ENCODE measurements at regions not wholly inside any gene's neighbourhood (a gene's known extent, or its start where the extent isn't known, plus 50 kb on each side); places are given as distances from the start of the nearest gene placed in this dataset.
"Not testable (repeated sequence)": the region's sequence is repeated elsewhere in the genome, so short reads cannot be mapped to it uniquely, and the experiment has no call there.

DNA sequence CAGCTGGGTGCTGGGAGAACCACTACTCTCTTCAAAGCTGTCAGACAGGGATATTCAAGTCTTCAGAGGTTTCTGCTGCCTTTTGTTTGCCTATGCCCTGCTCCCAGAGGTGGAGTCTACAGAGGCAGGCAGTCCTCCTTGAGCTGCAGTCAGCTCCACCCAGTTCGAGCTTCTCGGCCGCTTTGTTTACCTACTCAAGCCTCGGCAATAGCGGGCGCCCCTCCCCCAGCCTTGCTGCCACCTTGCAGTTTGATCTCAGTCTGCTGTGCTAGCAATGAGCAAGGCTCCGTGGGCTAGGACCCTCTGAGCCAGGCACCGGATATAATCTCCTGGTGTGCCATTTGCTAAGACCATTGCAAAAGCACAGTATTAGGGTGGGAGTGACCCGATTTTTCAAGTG lies 106.8 kb upstream of the VGLL3 start:
- ATAC-seq; in situ Hi-C loops (cut with MboI); H3K4me2 ChIP-seq (ENCODE audit: insufficient read depth, low read length); BruUV-seq (replicated peaks); H3K9me1 ChIP-seq (ENCODE audit: control insufficient read depth, insufficient read depth, low read length); H3K9me3 ChIP-seq (replicated peaks; ENCODE audit: control insufficient read depth, insufficient read depth, low read depth, low read length); H3K9ac ChIP-seq (ENCODE audit: insufficient read depth in 1 of 2, low read depth in 2 of 2, low read length in 2 of 2); DNase-seq (ENCODE audit: extremely low read depth in 1 of 4, low spot score in 3 of 4); H3K36me3 ChIP-seq (ENCODE audit: control insufficient read depth, insufficient read depth, low read length); H4K20me1 ChIP-seq (replicated peaks; ENCODE audit: control insufficient read depth, insufficient read depth, low read length); H3K27ac ChIP-seq (ENCODE audit: extremely low read depth, low read depth, low read length); H2AFZ ChIP-seq (ENCODE audit: low read depth, low read length); H3K4me1 ChIP-seq (replicated peaks in 1 of 2; ENCODE audit: control insufficient read depth in 2 of 2, insufficient read depth in 2 of 2, low read length in 2 of 2); H3K79me2 ChIP-seq (ENCODE audit: control insufficient read depth, insufficient read depth, low read length); H3K27me3 ChIP-seq (ENCODE audit: control insufficient read depth in 2 of 2, insufficient read depth in 2 of 2, low read length in 2 of 2); POLR2A ChIA-PET; FAIRE-seq; intact Hi-C loops (cut with micrococcal nuclease); CTCF ChIA-PET (ENCODE audit: low intra/inter-chr PET ratio); H3K4me3 ChIP-seq: not testable (repeated sequence)
- TF ChIP-seq FOXJ2 (tag; IDR thresholded peaks at IDR 0.05), result peak; percentile 44; the same call in 1 of the 2 replicates
- 2% methylated on average over 8 of the region's 9 CpGs for WGBS (ENCODE audit: insufficient coverage, low coverage, missing lambda C conversion rate)

DNA sequence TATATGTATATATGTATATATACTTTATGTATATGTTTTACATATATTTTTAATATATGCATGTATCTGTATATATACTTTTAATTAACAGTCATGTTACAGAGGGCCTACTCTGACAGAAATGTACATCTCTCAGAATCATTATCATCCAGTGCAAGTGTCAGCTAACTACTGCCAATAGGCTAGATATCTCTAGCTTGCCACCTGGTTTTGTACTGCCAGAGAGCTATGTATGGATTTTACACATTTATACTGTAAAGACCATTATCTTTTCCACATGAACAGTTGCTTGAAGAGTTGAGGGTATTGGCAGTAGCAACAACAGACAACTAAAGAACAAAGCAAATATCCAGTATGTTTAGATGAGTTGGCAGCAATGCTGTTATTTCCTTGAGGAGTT lies 99.7 kb upstream of the VGLL3 start:
- CTCF ChIA-PET (ENCODE audit: low intra/inter-chr PET ratio), result no interaction called here
- POLR2A ChIA-PET, result no interaction called here
- TF ChIP-seq YBX1 (IDR thresholded peaks at IDR 0.05) (no peak), ZNF785 (CRISPR knock-in tag; IDR thresholded peaks at IDR 0.05) (no peak), NR2C2 (CRISPR knock-in tag; IDR thresholded peaks at IDR 0.05) (no peak), NR2C2 (tag; IDR thresholded peaks at IDR 0.05) (no peak), MBD2 (IDR thresholded peaks at IDR 0.05; ENCODE audit: borderline replicate concordance, low read depth) (no peak), LARP7 (IDR thresholded peaks at IDR 0.05) (no peak), U2AF1 (optimal IDR thresholded peaks at IDR 0.05; ENCODE audit: low read depth, low read length) (no peak), KHSRP (IDR thresholded peaks at IDR 0.05) (no peak), HDAC2 (IDR thresholded peaks at IDR 0.05) (no peak), DIDO1 (tag; IDR thresholded peaks at IDR 0.05; ENCODE audit: low read depth) (no peak), CHD4 (IDR thresholded peaks at IDR 0.05; ENCODE audit: insufficient read depth, insufficient replicate concordance, low read depth, low read length, poor library complexity, severe bottlenecking) (no peak)
- TF ChIP-seq, protein P1, sequence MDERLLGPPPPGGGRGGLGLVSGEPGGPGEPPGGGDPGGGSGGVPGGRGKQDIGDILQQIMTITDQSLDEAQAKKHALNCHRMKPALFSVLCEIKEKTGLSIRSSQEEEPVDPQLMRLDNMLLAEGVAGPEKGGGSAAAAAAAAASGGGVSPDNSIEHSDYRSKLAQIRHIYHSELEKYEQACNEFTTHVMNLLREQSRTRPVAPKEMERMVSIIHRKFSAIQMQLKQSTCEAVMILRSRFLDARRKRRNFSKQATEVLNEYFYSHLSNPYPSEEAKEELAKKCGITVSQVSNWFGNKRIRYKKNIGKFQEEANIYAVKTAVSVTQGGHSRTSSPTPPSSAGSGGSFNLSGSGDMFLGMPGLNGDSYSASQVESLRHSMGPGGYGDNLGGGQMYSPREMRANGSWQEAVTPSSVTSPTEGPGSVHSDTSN (CRISPR knock-in tag; IDR thresholded peaks at IDR 0.05; ENCODE audit: low read depth), result no peak
- TF ChIP-seq, protein P1 (tag; conservative IDR thresholded peaks at IDR 0.05; ENCODE audit: low read depth), result no peak
- TF ChIP-seq, protein P2, sequence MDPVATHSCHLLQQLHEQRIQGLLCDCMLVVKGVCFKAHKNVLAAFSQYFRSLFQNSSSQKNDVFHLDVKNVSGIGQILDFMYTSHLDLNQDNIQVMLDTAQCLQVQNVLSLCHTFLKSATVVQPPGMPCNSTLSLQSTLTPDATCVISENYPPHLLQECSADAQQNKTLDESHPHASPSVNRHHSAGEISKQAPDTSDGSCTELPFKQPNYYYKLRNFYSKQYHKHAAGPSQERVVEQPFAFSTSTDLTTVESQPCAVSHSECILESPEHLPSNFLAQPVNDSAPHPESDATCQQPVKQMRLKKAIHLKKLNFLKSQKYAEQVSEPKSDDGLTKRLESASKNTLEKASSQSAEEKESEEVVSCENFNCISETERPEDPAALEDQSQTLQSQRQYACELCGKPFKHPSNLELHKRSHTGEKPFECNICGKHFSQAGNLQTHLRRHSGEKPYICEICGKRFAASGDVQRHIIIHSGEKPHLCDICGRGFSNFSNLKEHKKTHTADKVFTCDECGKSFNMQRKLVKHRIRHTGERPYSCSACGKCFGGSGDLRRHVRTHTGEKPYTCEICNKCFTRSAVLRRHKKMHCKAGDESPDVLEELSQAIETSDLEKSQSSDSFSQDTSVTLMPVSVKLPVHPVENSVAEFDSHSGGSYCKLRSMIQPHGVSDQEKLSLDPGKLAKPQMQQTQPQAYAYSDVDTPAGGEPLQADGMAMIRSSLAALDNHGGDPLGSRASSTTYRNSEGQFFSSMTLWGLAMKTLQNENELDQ (CRISPR knock-in tag; IDR thresholded peaks at IDR 0.05; ENCODE audit: borderline replicate concordance), result no peak

More for the DNA sequence above, 99.7 kb upstream of the VGLL3 start:
- no peaks in the 10 kb centered on the region for H3K9me1 ChIP-seq (ENCODE audit: control insufficient read depth, insufficient read depth, low read length)
- no peaks in the 10 kb centered on the region for H4K20me1 ChIP-seq (replicated peaks; ENCODE audit: control insufficient read depth, insufficient read depth, low read length)
- FAIRE-seq (no peak), ATAC-seq (no peak), DNase-seq (ENCODE audit: extremely low read depth in 1 of 4, low spot score in 3 of 4) (no peak)
- intact Hi-C loops (cut with micrococcal nuclease) (no loop called here), in situ Hi-C loops (cut with MboI) (no loop called here)
- H3K36me3 ChIP-seq (ENCODE audit: control insufficient read depth, insufficient read depth, low read length), result no peaks in the 10 kb centered on the region
- no peaks in the 10 kb centered on the region for H3K9me3 ChIP-seq (replicated peaks; ENCODE audit: control insufficient read depth, insufficient read depth, low read depth, low read length)
- H3K4me3 ChIP-seq, result no peak overlapping the region
- H3K9ac ChIP-seq (ENCODE audit: insufficient read depth in 1 of 2, low read depth in 2 of 2, low read length in 2 of 2), result no peak overlapping the region
- H3K27ac ChIP-seq (ENCODE audit: extremely low read depth, low read depth, low read length), result no peak overlapping the region
- H2AFZ ChIP-seq (ENCODE audit: low read depth, low read length), result no peak overlapping the region
- H3K4me2 ChIP-seq (ENCODE audit: insufficient read depth, low read length), result no peak overlapping the region
- H3K4me1 ChIP-seq (replicated peaks in 1 of 2; ENCODE audit: control insufficient read depth in 2 of 2, insufficient read depth in 2 of 2, low read length in 2 of 2), result peaks cover 0 to 9% of the 10 kb centered on the region in 2 experiments; a peak in 2 of 5 replicates
- H3K27me3 ChIP-seq (ENCODE audit: control insufficient read depth in 2 of 2, insufficient read depth in 2 of 2, low read length in 2 of 2), result no peaks in the 10 kb centered on the region
- H3K79me2 ChIP-seq (ENCODE audit: control insufficient read depth, insufficient read depth, low read length), result no peaks in the 10 kb centered on the region
- BruUV-seq (replicated peaks), result no TSS peak

All from K562 (cell line).